ENCODE measurements at regions not wholly inside any gene's neighbourhood (a gene's known extent, or its start where the extent isn't known, plus 50 kb on each side); places are given as distances from the start of the nearest gene placed in this dataset.

GRCh38 chr2:207449642-207450165 lies 80.1 kb upstream of the CREB1 start:
- TF ChIP-seq, protein P1, sequence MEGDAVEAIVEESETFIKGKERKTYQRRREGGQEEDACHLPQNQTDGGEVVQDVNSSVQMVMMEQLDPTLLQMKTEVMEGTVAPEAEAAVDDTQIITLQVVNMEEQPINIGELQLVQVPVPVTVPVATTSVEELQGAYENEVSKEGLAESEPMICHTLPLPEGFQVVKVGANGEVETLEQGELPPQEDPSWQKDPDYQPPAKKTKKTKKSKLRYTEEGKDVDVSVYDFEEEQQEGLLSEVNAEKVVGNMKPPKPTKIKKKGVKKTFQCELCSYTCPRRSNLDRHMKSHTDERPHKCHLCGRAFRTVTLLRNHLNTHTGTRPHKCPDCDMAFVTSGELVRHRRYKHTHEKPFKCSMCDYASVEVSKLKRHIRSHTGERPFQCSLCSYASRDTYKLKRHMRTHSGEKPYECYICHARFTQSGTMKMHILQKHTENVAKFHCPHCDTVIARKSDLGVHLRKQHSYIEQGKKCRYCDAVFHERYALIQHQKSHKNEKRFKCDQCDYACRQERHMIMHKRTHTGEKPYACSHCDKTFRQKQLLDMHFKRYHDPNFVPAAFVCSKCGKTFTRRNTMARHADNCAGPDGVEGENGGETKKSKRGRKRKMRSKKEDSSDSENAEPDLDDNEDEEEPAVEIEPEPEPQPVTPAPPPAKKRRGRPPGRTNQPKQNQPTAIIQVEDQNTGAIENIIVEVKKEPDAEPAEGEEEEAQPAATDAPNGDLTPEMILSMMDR (IDR thresholded peaks at IDR 0.05; ENCODE audit: low read depth, low read length, missing control alignments): no peak
- H3K4me3 ChIP-seq (replicated peaks; ENCODE audit: low read depth, low read length): no peak overlapping the region
- no peak for DNase-seq (ENCODE audit: extremely low read depth, low read depth)

GRCh38 chr2:207450186-207450585 lies 79.6 kb upstream of the CREB1 start:
- no peak overlapping the region for H3K4me3 ChIP-seq (replicated peaks; ENCODE audit: low read depth, low read length)
- TF ChIP-seq, protein P1 (IDR thresholded peaks at IDR 0.05; ENCODE audit: low read depth, low read length, missing control alignments): no peak
- DNase-seq (ENCODE audit: extremely low read depth, low read depth): no peak

DNA sequence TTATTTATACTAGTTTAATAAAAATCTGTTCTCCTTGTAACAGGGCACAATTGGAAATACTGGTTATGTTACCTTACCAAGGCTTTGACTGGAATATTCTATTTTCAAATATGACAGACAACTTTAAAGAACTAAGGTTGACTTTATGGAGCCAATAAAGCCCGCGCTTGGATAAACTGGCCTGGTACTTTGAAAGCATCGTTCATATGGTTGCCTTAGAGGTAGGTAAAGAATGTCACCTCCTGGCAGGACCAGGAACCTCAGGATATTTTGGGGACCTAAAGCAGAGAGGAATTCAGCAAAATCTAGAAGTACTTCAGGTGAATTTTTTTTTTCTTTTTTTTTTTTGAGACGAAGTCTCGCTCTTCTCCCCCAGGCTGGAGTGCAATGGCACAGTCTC lies 71.2 kb upstream of the CREB1 start:
- TF ChIP-seq, protein P1 (IDR thresholded peaks at IDR 0.05; ENCODE audit: low read depth, low read length, missing control alignments): no peak
- DNase-seq (ENCODE audit: extremely low read depth, low read depth): no peak
- no peak overlapping the region for H3K4me3 ChIP-seq (replicated peaks; ENCODE audit: low read depth, low read length)

DNA sequence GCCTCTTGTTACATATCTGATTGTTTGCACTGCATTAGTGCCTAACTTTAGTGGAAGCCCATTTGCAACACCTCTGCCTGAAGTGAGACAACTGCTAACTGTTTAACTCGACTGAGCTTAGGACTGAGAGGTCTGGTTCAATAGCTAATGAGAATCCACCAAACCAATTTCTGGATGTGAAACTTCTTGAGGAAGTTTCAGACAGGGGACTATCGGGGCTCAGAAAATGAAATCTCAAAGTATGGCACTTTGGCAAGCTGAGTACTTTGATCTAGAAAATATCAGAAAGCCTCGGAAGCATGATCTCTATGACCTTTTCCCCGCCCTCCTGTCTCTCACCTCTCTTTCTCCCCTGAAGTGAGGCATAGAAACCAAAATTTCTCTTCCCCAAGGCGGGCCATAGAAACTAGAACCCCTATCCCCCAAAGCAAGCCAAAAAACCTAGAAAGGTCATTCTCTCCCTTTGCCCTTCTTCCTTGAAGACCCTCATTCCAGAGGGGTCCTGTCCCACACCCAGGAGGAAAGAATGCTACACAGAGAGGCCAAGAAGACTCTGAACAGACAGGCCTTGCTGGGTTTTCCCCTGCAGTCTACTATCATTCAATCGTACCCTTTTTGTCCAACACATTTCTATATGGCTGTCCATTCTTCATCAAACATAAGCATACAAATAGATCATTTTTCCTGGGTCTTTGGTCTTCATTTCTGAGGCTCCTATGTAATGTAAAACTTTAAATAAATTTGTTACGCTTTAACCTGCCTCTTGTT lies 69.6 kb upstream of the CREB1 start:
- TF ChIP-seq, protein P1 (IDR thresholded peaks at IDR 0.05; ENCODE audit: low read depth, low read length, missing control alignments): no peak
- no peak overlapping the region for H3K4me3 ChIP-seq (replicated peaks; ENCODE audit: low read depth, low read length)
- DNase-seq (ENCODE audit: extremely low read depth, low read depth): no peak

- no peak for DNase-seq (ENCODE audit: extremely low read depth, low read depth)
- no peak overlapping the region for H3K4me3 ChIP-seq (replicated peaks; ENCODE audit: low read depth, low read length)
- TF ChIP-seq, protein P1 (IDR thresholded peaks at IDR 0.05; ENCODE audit: low read depth, low read length, missing control alignments): no peak
Observed at GRCh38 chr2:207463433-207463832, 66.3 kb upstream of the CREB1 start.

- DNase-seq (ENCODE audit: extremely low read depth, low read depth): no peak
- no peak overlapping the region for H3K4me3 ChIP-seq (replicated peaks; ENCODE audit: low read depth, low read length)
- TF ChIP-seq, protein P1 (IDR thresholded peaks at IDR 0.05; ENCODE audit: low read depth, low read length, missing control alignments): no peak
Observed at GRCh38 chr2:207464007-207464406, 65.8 kb upstream of the CREB1 start.

Measured in HFF-Myc (cell line).